BJ (cell line): ENCODE measurements at regions not wholly inside any gene's neighbourhood (a gene's known extent, or its start where the extent isn't known, plus 50 kb on each side); places are given as distances from the start of the nearest gene placed in this dataset.

Source experiments
- CTCF ChIA-PET: fragments of 350-600 bp; formaldehyde crosslinking; extraction: SDS; loops from one replicate; lab custom pipeline; 2021; ENCODE audit warnings: antibody characterized with exemption, inconsistent platforms; lab: Yijun Ruan, JAX
- POLR2A ChIA-PET: fragments of 300-600 bp; sonication (Branson Sonifier 250); formaldehyde crosslinking; extraction: SDS; loops from one replicate; lab custom pipeline; 2021; ENCODE audit warnings: antibody characterized with exemption; lab: Charles Lee
- DNase-seq: peaks from one replicate; pipeline ENCODE4 v3.0.0-alpha.2; 2011; ENCODE audit warnings: low read depth
- H3K27me3 ChIP-seq: 2 replicates; pipeline ENCODE4 v1.6.0; 2011; ENCODE audit warnings: low read length; ENCODE audit not compliant: control insufficient read depth, insufficient read depth
- H3K36me3 ChIP-seq: 2 replicates; pipeline ENCODE4 v1.5.1; 2011; ENCODE audit warnings: low read length; ENCODE audit not compliant: control insufficient read depth, insufficient read depth
- H3K4me3 ChIP-seq: 2 replicates; pipeline ENCODE4 v1.5.1; 2011; ENCODE audit warnings: low read depth, mild to moderate bottlenecking, control low read depth, low read length
- CTCF ChIP-seq: IDR thresholded peaks from 2 replicates; pipeline ENCODE4 v1.5.1; 2011; ENCODE audit warnings: low read depth, mild to moderate bottlenecking, control low read depth, inconsistent platforms, low read length, moderate library complexity; ENCODE audit not compliant: insufficient read depth

DNA sequence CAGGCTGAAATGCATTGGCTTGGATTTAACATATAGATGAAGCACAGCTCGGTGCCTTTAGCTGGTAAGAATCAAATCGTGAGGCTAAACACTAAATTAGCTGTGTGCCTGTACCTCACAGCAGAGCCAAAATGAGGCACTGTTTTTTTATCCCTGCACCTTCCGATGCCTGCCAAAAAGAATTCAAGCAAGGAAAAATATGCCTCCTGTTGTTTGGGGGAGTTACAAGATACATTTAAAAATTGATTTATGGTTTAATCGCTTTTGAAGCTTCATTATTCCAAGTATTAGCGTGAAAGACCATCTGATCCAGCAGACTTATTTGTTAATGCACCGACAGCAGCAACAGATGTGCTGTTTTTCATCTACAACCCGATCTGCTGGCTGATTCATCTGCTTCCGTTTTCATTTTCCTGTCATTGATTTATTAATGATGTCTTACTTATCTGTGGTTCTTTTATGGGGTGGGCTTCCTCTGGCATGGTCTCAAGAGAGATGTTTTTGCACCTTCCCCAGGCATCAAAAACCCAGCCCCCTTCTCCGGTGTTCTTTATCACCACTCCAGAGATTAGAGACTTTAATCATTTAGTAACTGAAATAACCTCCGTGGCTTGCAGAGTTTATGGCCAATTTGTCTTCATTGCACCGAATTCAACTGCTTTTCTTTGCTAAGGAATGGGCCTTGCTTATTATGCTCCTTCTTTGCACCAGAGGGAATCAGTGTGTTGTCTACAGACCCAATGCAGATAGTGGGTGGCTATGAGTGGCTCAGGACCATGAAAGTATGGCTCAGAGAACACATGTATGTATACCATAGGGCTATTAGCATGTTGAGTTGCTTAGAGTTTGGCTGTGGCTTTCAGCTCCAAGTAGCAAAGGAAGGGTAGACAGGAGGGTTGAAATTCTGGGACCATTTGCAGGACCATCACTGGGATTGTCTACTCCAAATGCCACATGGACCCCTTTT lies 166.8 kb upstream of the TMEM260 start:
- Histone ChIP-seq H3K36me3 (no peaks in the 10 kb centered on the region), H3K27me3 (no peaks in the 10 kb centered on the region; the same call in 1 of the 2 replicates), H3K4me3 (no peak overlapping the region)
- TF ChIP-seq CTCF: no peak
- no peak for DNase-seq
- ChIA-PET POLR2A (no interaction called here), CTCF (no interaction called here)

DNA sequence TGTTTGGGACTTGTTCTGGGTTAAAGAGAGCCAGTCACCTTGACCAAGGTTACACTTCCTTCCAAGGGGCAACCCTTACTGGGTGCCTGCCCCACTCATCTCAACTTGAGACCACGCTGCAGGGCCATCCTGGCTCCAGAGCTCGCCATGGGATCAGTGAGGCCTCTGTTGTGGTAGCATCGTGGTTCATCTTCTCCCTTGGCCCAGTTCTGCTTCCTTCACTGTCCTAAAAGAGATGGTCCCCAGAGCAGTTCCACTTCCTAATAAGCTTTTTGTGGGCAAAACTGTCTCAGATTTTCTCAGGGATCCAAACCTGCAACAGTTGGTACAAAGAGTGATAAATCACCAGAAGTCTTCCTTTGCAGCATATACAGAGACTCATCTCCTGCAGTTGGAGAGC lies 165.9 kb upstream of the TMEM260 start:
- CTCF ChIA-PET: no interaction called here
- Histone ChIP-seq H3K27me3 (no peaks in the 10 kb centered on the region; the same call in 1 of the 2 replicates), H3K4me3 (no peak overlapping the region), H3K36me3 (no peaks in the 10 kb centered on the region)
- POLR2A ChIA-PET: no interaction called here
- TF ChIP-seq CTCF: no peak
- no peak for DNase-seq

DNA sequence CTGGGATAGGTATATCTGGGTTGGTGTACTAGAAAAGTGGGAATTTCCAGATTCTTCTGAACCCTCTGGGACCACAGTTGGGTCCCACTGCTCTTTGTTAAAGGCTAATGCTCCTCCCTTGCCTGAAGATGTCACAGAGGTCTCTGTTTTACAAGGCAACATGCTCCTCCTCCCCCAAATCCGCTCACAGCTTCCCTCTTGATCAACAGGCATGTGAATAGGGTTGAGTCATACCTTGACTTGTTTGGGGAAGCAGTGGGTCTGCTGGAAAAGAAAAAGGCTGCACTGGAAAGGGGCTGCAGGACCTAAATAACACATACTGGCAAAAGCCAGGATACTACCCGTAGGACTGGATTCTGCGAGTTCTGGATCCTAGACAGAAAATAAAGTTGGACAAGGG lies 165.4 kb upstream of the TMEM260 start:
- Histone ChIP-seq H3K4me3 (no peak overlapping the region), H3K27me3 (no peaks in the 10 kb centered on the region; the same call in 1 of the 2 replicates), H3K36me3 (no peaks in the 10 kb centered on the region)
- ChIA-PET POLR2A (no interaction called here), CTCF (no interaction called here)
- TF ChIP-seq CTCF: no peak
- no peak for DNase-seq

GRCh38 chr14:56416213-56416612 lies 163.4 kb upstream of the TMEM260 start:
- ChIA-PET CTCF (interaction anchor here (1.2 kb wide), 1 partner anchor 17 kb away, joined by 3 read pairs; no protein-coding TSS in a partner anchor), POLR2A (no interaction called here)
- DNase-seq: no peak
- H3K4me3 ChIP-seq: no peak overlapping the region
- TF ChIP-seq CTCF: no peak
- H3K36me3 ChIP-seq: no peaks in the 10 kb centered on the region
- no peaks in the 10 kb centered on the region; the same call in 1 of the 2 replicates for H3K27me3 ChIP-seq

GRCh38 chr14:56417173-56417572 lies 162.4 kb upstream of the TMEM260 start:
- no peak for TF ChIP-seq CTCF
- no peaks in the 10 kb centered on the region for H3K36me3 ChIP-seq
- POLR2A ChIA-PET: no interaction called here
- no peak overlapping the region for H3K4me3 ChIP-seq
- no peaks in the 10 kb centered on the region for H3K27me3 ChIP-seq
- DNase-seq: no peak
- CTCF ChIA-PET: interaction anchor here (0.9 kb wide), 1 partner anchor 173 kb away, joined by 3 read pairs; no protein-coding TSS in a partner anchor
